A673 (cell line): ENCODE measurements at regions not wholly inside any gene's neighbourhood (a gene's known extent, or its start where the extent isn't known, plus 50 kb on each side); places are given as distances from the start of the nearest gene placed in this dataset.

Experiments used
- CTCF ChIP-seq: fragments of 300-800, 200-600 bp; sonication (generic); conservative IDR thresholded peaks from 2 replicates; pipeline ENCODE4 v1.5.1; 2017; ENCODE audit warnings: low read depth, mild to moderate bottlenecking, antibody characterized with exemption, low read length, moderate library complexity, mixed read lengths
- EZH2 ChIP-seq: fragments of 200-600 bp; sonication (generic); IDR thresholded peaks from 2 replicates; pipeline ENCODE4 v1.6.1; 2017; ENCODE audit warnings: borderline replicate concordance, low read depth, mild to moderate bottlenecking, mixed read lengths, antibody characterized with exemption, low read length; ENCODE audit not compliant: poor library complexity, severe bottlenecking

- TF ChIP-seq CTCF (no peak), EZH2 (no peak)
Observed at GRCh38 chr1:194807530-194808220, 1621.3 kb upstream of the B3GALT2 start.
